ENCODE measurements at regions not wholly inside any gene's neighbourhood (a gene's known extent, or its start where the extent isn't known, plus 50 kb on each side); places are given as distances from the start of the nearest gene placed in this dataset.

GRCh38 chr1:232579958-232580941, 49.7 kb downstream of the SIPA1L2 start:
- no peak for TF ChIP-seq CTCF (IDR thresholded peaks at IDR 0.05; ENCODE audit: low read depth, low read length)
- no peak for DNase-seq (ENCODE audit: low read depth in 2 of 2)
- no peak overlapping the region for H3K4me3 ChIP-seq (replicated peaks in 1 of 2; ENCODE audit: low read depth in 2 of 2, low read length in 2 of 2)

- no peak overlapping the region for H3K4me3 ChIP-seq (replicated peaks in 1 of 2; ENCODE audit: low read depth in 2 of 2, low read length in 2 of 2)
- TF ChIP-seq CTCF (IDR thresholded peaks at IDR 0.05; ENCODE audit: low read depth, low read length): no peak
- no peak for DNase-seq (ENCODE audit: low read depth in 2 of 2)
Measured at GRCh38 chr1:232579466-232579865, 50.5 kb downstream of the SIPA1L2 start.

- no peak overlapping the region for H3K4me3 ChIP-seq (replicated peaks in 1 of 2; ENCODE audit: low read depth in 2 of 2, low read length in 2 of 2)
- DNase-seq (ENCODE audit: low read depth in 2 of 2): peak; percentile 38 to 62
- no peak for TF ChIP-seq CTCF (IDR thresholded peaks at IDR 0.05; ENCODE audit: low read depth, low read length)
Measured at GRCh38 chr1:232578651-232579195, 51.2 kb downstream of the SIPA1L2 start.

GRCh38 chr1:232577772-232578171, 52.2 kb downstream of the SIPA1L2 start:
- DNase-seq (ENCODE audit: low read depth in 2 of 2): no peak
- no peak for TF ChIP-seq CTCF (IDR thresholded peaks at IDR 0.05; ENCODE audit: low read depth, low read length)
- H3K4me3 ChIP-seq (replicated peaks in 1 of 2; ENCODE audit: low read depth in 2 of 2, low read length in 2 of 2): no peak overlapping the region

GRCh38 chr1:232576537-232576936, 53.4 kb downstream of the SIPA1L2 start:
- DNase-seq (ENCODE audit: low read depth in 2 of 2): no peak
- no peak for TF ChIP-seq CTCF (IDR thresholded peaks at IDR 0.05; ENCODE audit: low read depth, low read length)
- H3K4me3 ChIP-seq (replicated peaks in 1 of 2; ENCODE audit: low read depth in 2 of 2, low read length in 2 of 2): no peak overlapping the region

GRCh38 chr1:232575763-232576040, 54.2 kb downstream of the SIPA1L2 start:
- H3K4me3 ChIP-seq (replicated peaks in 1 of 2; ENCODE audit: low read depth in 2 of 2, low read length in 2 of 2): no peak overlapping the region
- DNase-seq (ENCODE audit: low read depth in 2 of 2): no peak
- no peak for TF ChIP-seq CTCF (IDR thresholded peaks at IDR 0.05; ENCODE audit: low read depth, low read length)

Data from cardiac fibroblast (primary cell).